BLaER1 (cell line): ENCODE measurements at regions not wholly inside any gene's neighbourhood (a gene's known extent, or its start where the extent isn't known, plus 50 kb on each side); places are given as distances from the start of the nearest gene placed in this dataset.

Source experiments
- H3K27ac ChIP-seq: shearing (Covaris generic); formaldehyde crosslinking; 2 replicates; pipeline ENCODE4 v1.8.1; 2022
- H3K27me3 ChIP-seq: shearing (Covaris generic); formaldehyde crosslinking; 2 replicates; pipeline ENCODE4 v1.8.1; 2022
- H3K36me3 ChIP-seq: shearing (Covaris generic); formaldehyde crosslinking; 2 replicates; pipeline ENCODE4 v1.8.1; 2022
- H3K4me1 ChIP-seq: shearing (Covaris generic); formaldehyde crosslinking; 2 replicates; pipeline ENCODE4 v1.8.1; 2022
- H3K4me2 ChIP-seq: shearing (Covaris generic); formaldehyde crosslinking; 2 replicates; pipeline ENCODE4 v1.8.1; 2022
- H3K4me3 ChIP-seq: shearing (Covaris generic); formaldehyde crosslinking; 2 replicates; pipeline ENCODE4 v1.8.1; 2022
- H3K9ac ChIP-seq: shearing (Covaris generic); formaldehyde crosslinking; 2 replicates; pipeline ENCODE4 v1.8.1; 2022
- H3K9me3 ChIP-seq: shearing (Covaris generic); formaldehyde crosslinking; 2 replicates; pipeline ENCODE4 v1.8.1; 2022
- H4K20me1 ChIP-seq: shearing (Covaris generic); formaldehyde crosslinking; 2 replicates; pipeline ENCODE4 v1.8.1; 2022
- Cebpa-rat ChIP-seq: shearing (Covaris generic); IDR thresholded peaks from 2 replicates; pipeline ENCODE4 v1.8.1; 2022

GRCh38 chr6:146903451-146903850 lies 300.8 kb upstream of the STXBP5 start:
- no peaks in the 10 kb centered on the region for H3K9me3 ChIP-seq
- no peaks in the 10 kb centered on the region for H4K20me1 ChIP-seq
- H3K27me3 ChIP-seq: no peaks in the 10 kb centered on the region
- no peak overlapping the region for H3K4me3 ChIP-seq
- H3K4me1 ChIP-seq: no peaks in the 10 kb centered on the region
- H3K36me3 ChIP-seq: no peaks in the 10 kb centered on the region
- TF ChIP-seq Cebpa-rat: no peak
- no peak overlapping the region for H3K27ac ChIP-seq
- H3K9ac ChIP-seq: no peak overlapping the region
- no peak overlapping the region for H3K4me2 ChIP-seq

- Histone ChIP-seq H3K9me3 (no peaks in the 10 kb centered on the region), H3K4me1 (no peaks in the 10 kb centered on the region), H3K27ac (no peak overlapping the region), H3K36me3 (no peaks in the 10 kb centered on the region), H3K9ac (no peak overlapping the region), H3K4me2 (no peak overlapping the region), H4K20me1 (no peaks in the 10 kb centered on the region), H3K27me3 (no peaks in the 10 kb centered on the region), H3K4me3 (no peak overlapping the region)
- no peak for TF ChIP-seq Cebpa-rat
Measured at GRCh38 chr6:146904596-146904995, 299.6 kb upstream of the STXBP5 start.

- Histone ChIP-seq H3K36me3 (no peaks in the 10 kb centered on the region), H3K27ac (no peak overlapping the region)
Measured at GRCh38 chr6:146905181-146905704, 299.0 kb upstream of the STXBP5 start.

GRCh38 chr6:146908786-146909185 lies 295.4 kb upstream of the STXBP5 start:
- no peak overlapping the region for H3K27ac ChIP-seq
- H3K36me3 ChIP-seq: no peaks in the 10 kb centered on the region
- no peak overlapping the region for H3K4me3 ChIP-seq
- H3K4me1 ChIP-seq: no peaks in the 10 kb centered on the region
- no peaks in the 10 kb centered on the region for H4K20me1 ChIP-seq
- no peaks in the 10 kb centered on the region for H3K27me3 ChIP-seq
- no peak overlapping the region for H3K9ac ChIP-seq
- no peak for TF ChIP-seq Cebpa-rat
- no peaks in the 10 kb centered on the region for H3K9me3 ChIP-seq
- no peak overlapping the region for H3K4me2 ChIP-seq

More at GRCh38 chr6:146905181-146905704, 299.0 kb upstream of the STXBP5 start:
- H3K4me1 ChIP-seq: no peaks in the 10 kb centered on the region
- H3K9me3 ChIP-seq: no peaks in the 10 kb centered on the region
- no peak overlapping the region for H3K4me3 ChIP-seq
- no peak for TF ChIP-seq Cebpa-rat
- no peaks in the 10 kb centered on the region for H4K20me1 ChIP-seq
- no peaks in the 10 kb centered on the region for H3K27me3 ChIP-seq
- H3K4me2 ChIP-seq: no peak overlapping the region
- no peak overlapping the region for H3K9ac ChIP-seq

- no peak overlapping the region for H3K4me3 ChIP-seq
- H3K27ac ChIP-seq: no peak overlapping the region
- H3K27me3 ChIP-seq: no peaks in the 10 kb centered on the region
- no peak overlapping the region for H3K9ac ChIP-seq
- TF ChIP-seq Cebpa-rat: no peak
- H3K4me1 ChIP-seq: no peaks in the 10 kb centered on the region
- no peaks in the 10 kb centered on the region for H3K36me3 ChIP-seq
- H3K4me2 ChIP-seq: no peak overlapping the region
- no peaks in the 10 kb centered on the region for H3K9me3 ChIP-seq
- H4K20me1 ChIP-seq: no peaks in the 10 kb centered on the region
Measured at GRCh38 chr6:146909376-146909775, 294.8 kb upstream of the STXBP5 start.

- Histone ChIP-seq H3K36me3 (no peaks in the 10 kb centered on the region), H3K4me2 (no peak overlapping the region), H3K27me3 (no peaks in the 10 kb centered on the region), H3K4me1 (no peaks in the 10 kb centered on the region), H3K27ac (no peak overlapping the region), H4K20me1 (no peaks in the 10 kb centered on the region), H3K9me3 (no peaks in the 10 kb centered on the region), H3K9ac (no peak overlapping the region), H3K4me3 (no peak overlapping the region)
- TF ChIP-seq Cebpa-rat: no peak
Measured at GRCh38 chr6:146909886-146910285, 294.3 kb upstream of the STXBP5 start.

- Histone ChIP-seq H3K4me2 (no peak overlapping the region), H3K9me3 (no peaks in the 10 kb centered on the region), H4K20me1 (no peaks in the 10 kb centered on the region), H3K9ac (no peak overlapping the region), H3K27ac (no peak overlapping the region), H3K4me3 (no peak overlapping the region), H3K36me3 (no peaks in the 10 kb centered on the region), H3K27me3 (no peaks in the 10 kb centered on the region), H3K4me1 (no peaks in the 10 kb centered on the region)
- no peak for TF ChIP-seq Cebpa-rat
Measured at GRCh38 chr6:146910611-146911010, 293.6 kb upstream of the STXBP5 start.

- no peak overlapping the region for H3K27ac ChIP-seq
- H4K20me1 ChIP-seq: no peaks in the 10 kb centered on the region
- no peaks in the 10 kb centered on the region for H3K36me3 ChIP-seq
- TF ChIP-seq Cebpa-rat: no peak
- no peak overlapping the region for H3K4me2 ChIP-seq
- no peaks in the 10 kb centered on the region for H3K9me3 ChIP-seq
- H3K27me3 ChIP-seq: no peaks in the 10 kb centered on the region
- no peak overlapping the region for H3K4me3 ChIP-seq
- H3K9ac ChIP-seq: no peak overlapping the region
- H3K4me1 ChIP-seq: no peaks in the 10 kb centered on the region
Measured at GRCh38 chr6:146911635-146912215, 292.5 kb upstream of the STXBP5 start.

- no peak for TF ChIP-seq Cebpa-rat
- no peaks in the 10 kb centered on the region for H3K4me1 ChIP-seq
- no peaks in the 10 kb centered on the region for H3K9me3 ChIP-seq
- no peak overlapping the region for H3K4me3 ChIP-seq
- H3K9ac ChIP-seq: no peak overlapping the region
- H3K36me3 ChIP-seq: no peaks in the 10 kb centered on the region
- H3K27me3 ChIP-seq: no peaks in the 10 kb centered on the region
- no peak overlapping the region for H3K27ac ChIP-seq
- no peaks in the 10 kb centered on the region for H4K20me1 ChIP-seq
- H3K4me2 ChIP-seq: no peak overlapping the region
Measured at GRCh38 chr6:146912730-146913685, 291.2 kb upstream of the STXBP5 start.

GRCh38 chr6:146913842-146914488 lies 290.3 kb upstream of the STXBP5 start:
- Histone ChIP-seq H3K4me3 (no peak overlapping the region), H3K4me1 (no peaks in the 10 kb centered on the region), H3K27ac (no peak overlapping the region), H3K9ac (no peak overlapping the region), H3K4me2 (no peak overlapping the region), H3K36me3 (no peaks in the 10 kb centered on the region), H4K20me1 (no peaks in the 10 kb centered on the region), H3K27me3 (no peaks in the 10 kb centered on the region), H3K9me3 (no peaks in the 10 kb centered on the region)
- no peak for TF ChIP-seq Cebpa-rat
